HL-60 (cell line): ENCODE measurements at regions not wholly inside any gene's neighbourhood (a gene's known extent, or its start where the extent isn't known, plus 50 kb on each side); places are given as distances from the start of the nearest gene placed in this dataset.

Experiments
- DNase-seq, 2 experiments: peaks; one replicate each; pipeline ENCODE4 v3.0.0-alpha.2; 2010 to 2020; ENCODE audit warnings: low read depth in 1 of 2, low spot score in 1 of 2
- H3K27ac ChIP-seq: fragments of 250-450 bp; sonication (Bioruptor Pico); replicated peaks from 2 replicates; pipeline ENCODE4 v1.5.1; 2020; ENCODE audit warnings: mild to moderate bottlenecking, moderate library complexity
- H3K27me3 ChIP-seq: fragments of 250-450 bp; sonication (Bioruptor Pico); 2 replicates; pipeline ENCODE4 v1.5.1; 2021; ENCODE audit warnings: mild to moderate bottlenecking, moderate library complexity; ENCODE audit not compliant: insufficient read depth, poor library complexity, severe bottlenecking
- H3K4me3 ChIP-seq: replicated peaks from 2 replicates; pipeline ENCODE4 v1.5.1; 2011; ENCODE audit warnings: mild to moderate bottlenecking, control low read depth, low read length; ENCODE audit not compliant: insufficient read depth
- GABPA ChIP-seq: IDR thresholded peaks from 2 replicates; pipeline ENCODE4 v1.6.1; 2012; ENCODE audit warnings: low read depth
- POLR2AphosphoS5 ChIP-seq: IDR thresholded peaks from 2 replicates; pipeline ENCODE4 v1.6.1; 2012; ENCODE audit warnings: low read depth
- SPI1 ChIP-seq: IDR thresholded peaks from 2 replicates; pipeline ENCODE4 v1.6.1; 2012; ENCODE audit warnings: low read depth, mild to moderate bottlenecking, borderline replicate concordance
- TF ChIP-seq, protein P1 (sequence below): IDR thresholded peaks from one replicate; pipeline ENCODE4 v1.5.1; 2011; ENCODE audit warnings: low read length, control low read depth, inconsistent platforms; ENCODE audit not compliant: insufficient read depth
- TF ChIP-seq, protein P2 (sequence below): IDR thresholded peaks from 2 replicates; pipeline ENCODE4 v1.6.1; 2012; ENCODE audit warnings: low read depth; ENCODE audit not compliant: insufficient replicate concordance

DNA sequence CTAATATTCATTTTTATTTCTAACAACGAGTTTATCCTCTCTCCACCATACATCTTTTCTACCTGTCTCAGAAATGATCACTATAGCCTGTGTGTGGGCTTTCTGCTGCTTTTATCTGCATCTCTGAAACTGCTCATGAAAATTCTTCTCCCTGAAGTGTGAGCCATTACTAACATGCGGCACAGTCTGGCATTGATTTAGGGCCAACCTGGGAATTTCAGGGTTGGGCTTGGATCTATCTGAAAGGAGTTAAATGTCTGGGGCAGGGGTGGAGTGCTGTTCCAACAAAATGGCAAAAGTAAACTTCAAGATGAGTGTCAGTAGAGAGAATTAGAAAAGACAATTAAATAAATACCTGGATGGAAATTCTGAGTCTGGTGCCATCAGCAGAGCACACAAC is 198.2 kb upstream of the OSR1 start:
- no peak overlapping the region for H3K4me3 ChIP-seq
- H3K27ac ChIP-seq, result no peak overlapping the region
- H3K27me3 ChIP-seq, result no peaks in the 10 kb centered on the region
- DNase-seq, result no peak
- no peak for TF ChIP-seq POLR2AphosphoS5
- TF ChIP-seq, protein P1, sequence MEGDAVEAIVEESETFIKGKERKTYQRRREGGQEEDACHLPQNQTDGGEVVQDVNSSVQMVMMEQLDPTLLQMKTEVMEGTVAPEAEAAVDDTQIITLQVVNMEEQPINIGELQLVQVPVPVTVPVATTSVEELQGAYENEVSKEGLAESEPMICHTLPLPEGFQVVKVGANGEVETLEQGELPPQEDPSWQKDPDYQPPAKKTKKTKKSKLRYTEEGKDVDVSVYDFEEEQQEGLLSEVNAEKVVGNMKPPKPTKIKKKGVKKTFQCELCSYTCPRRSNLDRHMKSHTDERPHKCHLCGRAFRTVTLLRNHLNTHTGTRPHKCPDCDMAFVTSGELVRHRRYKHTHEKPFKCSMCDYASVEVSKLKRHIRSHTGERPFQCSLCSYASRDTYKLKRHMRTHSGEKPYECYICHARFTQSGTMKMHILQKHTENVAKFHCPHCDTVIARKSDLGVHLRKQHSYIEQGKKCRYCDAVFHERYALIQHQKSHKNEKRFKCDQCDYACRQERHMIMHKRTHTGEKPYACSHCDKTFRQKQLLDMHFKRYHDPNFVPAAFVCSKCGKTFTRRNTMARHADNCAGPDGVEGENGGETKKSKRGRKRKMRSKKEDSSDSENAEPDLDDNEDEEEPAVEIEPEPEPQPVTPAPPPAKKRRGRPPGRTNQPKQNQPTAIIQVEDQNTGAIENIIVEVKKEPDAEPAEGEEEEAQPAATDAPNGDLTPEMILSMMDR, result no peak
- no peak for TF ChIP-seq GABPA
- TF ChIP-seq, protein P2, sequence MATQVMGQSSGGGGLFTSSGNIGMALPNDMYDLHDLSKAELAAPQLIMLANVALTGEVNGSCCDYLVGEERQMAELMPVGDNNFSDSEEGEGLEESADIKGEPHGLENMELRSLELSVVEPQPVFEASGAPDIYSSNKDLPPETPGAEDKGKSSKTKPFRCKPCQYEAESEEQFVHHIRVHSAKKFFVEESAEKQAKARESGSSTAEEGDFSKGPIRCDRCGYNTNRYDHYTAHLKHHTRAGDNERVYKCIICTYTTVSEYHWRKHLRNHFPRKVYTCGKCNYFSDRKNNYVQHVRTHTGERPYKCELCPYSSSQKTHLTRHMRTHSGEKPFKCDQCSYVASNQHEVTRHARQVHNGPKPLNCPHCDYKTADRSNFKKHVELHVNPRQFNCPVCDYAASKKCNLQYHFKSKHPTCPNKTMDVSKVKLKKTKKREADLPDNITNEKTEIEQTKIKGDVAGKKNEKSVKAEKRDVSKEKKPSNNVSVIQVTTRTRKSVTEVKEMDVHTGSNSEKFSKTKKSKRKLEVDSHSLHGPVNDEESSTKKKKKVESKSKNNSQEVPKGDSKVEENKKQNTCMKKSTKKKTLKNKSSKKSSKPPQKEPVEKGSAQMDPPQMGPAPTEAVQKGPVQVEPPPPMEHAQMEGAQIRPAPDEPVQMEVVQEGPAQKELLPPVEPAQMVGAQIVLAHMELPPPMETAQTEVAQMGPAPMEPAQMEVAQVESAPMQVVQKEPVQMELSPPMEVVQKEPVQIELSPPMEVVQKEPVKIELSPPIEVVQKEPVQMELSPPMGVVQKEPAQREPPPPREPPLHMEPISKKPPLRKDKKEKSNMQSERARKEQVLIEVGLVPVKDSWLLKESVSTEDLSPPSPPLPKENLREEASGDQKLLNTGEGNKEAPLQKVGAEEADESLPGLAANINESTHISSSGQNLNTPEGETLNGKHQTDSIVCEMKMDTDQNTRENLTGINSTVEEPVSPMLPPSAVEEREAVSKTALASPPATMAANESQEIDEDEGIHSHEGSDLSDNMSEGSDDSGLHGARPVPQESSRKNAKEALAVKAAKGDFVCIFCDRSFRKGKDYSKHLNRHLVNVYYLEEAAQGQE, result no peak
- TF ChIP-seq SPI1, result no peak

DNA sequence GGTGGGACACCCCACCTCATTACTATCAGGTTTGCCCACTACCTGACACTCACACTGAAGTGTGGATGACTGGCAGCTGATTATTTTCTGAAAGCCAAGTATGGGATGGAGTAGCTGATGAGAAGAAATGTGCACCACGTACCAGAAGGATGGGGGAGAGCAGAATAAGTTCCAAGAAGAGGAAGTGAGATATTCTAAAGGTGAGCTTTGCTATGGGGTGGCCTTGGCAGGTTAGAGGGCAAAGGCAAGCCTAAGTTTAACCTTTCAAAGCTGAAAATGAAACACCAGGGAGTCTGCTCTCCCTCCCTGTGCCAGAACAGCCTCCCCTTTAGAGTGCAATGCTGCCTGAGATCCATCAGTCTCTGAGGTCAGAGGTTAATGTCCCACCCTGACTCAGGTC is 196.1 kb upstream of the OSR1 start:
- DNase-seq, result no peak
- TF ChIP-seq, protein P1, result no peak
- TF ChIP-seq SPI1 (no peak), GABPA (no peak), POLR2AphosphoS5 (no peak)
- TF ChIP-seq, protein P2, result no peak
- Histone ChIP-seq H3K27ac (no peak overlapping the region), H3K4me3 (no peak overlapping the region), H3K27me3 (no peaks in the 10 kb centered on the region)

DNA sequence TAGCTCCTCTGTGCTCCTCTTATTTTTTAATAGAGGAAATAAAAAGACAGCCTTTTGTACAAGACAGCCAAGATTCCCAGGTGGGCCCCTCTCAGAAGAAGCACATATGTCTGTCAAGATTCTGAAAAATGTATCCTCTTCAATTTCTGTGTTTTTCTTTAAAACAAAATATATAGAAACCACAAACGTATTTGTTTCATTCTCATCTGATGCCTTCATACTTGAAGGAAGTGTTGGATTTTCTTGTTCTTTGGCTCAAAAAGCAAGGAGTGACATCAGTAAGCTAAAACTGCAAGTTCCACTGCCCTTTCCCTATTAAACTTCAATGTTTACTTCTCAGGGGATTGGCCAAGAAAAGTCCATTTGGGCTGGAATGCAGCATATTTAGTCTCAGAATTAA is 193.8 kb upstream of the OSR1 start:
- Histone ChIP-seq H3K27ac (no peak overlapping the region), H3K27me3 (no peaks in the 10 kb centered on the region), H3K4me3 (no peak overlapping the region)
- DNase-seq, result no peak
- TF ChIP-seq, protein P2, result no peak
- TF ChIP-seq, protein P1, result no peak
- no peak for TF ChIP-seq GABPA
- TF ChIP-seq SPI1, result no peak
- TF ChIP-seq POLR2AphosphoS5, result no peak
